GM12875 (cell line): ENCODE measurements at regions not wholly inside any gene's neighbourhood (a gene's known extent, or its start where the extent isn't known, plus 50 kb on each side); places are given as distances from the start of the nearest gene placed in this dataset.

Source experiments
- H3K4me3 ChIP-seq: one replicate; pipeline ENCODE4 v1.5.1; 2011; ENCODE audit warnings: low read depth, low read length, control low read depth
- CTCF ChIP-seq: IDR thresholded peaks from 2 replicates; pipeline ENCODE4 v1.5.1; 2011; ENCODE audit warnings: low read depth, mild to moderate bottlenecking, control low read depth, inconsistent platforms, low read length, moderate library complexity, borderline replicate concordance; ENCODE audit not compliant: insufficient read depth

GRCh38 chr5:93916872-93917271 lies 175.5 kb upstream of the POU5F2 start:
- H3K4me3 ChIP-seq: no peak overlapping the region

GRCh38 chr5:93915142-93915553 lies 173.7 kb upstream of the POU5F2 start:
- peak; percentile 21; the same call in 1 of the 2 replicates for TF ChIP-seq CTCF
- no peak overlapping the region for H3K4me3 ChIP-seq

More at GRCh38 chr5:93916872-93917271, 175.5 kb upstream of the POU5F2 start:
- TF ChIP-seq CTCF: no peak

- H3K4me3 ChIP-seq: no peak overlapping the region
- no peak for TF ChIP-seq CTCF
These were observed 170.2 kb upstream of the POU5F2 start for GRCh38 chr5:93911609-93912008.

GRCh38 chr5:93909356-93909755 lies 168.0 kb upstream of the POU5F2 start:
- no peak for TF ChIP-seq CTCF
- H3K4me3 ChIP-seq: no peak overlapping the region

GRCh38 chr5:93904917-93905316 lies 163.5 kb upstream of the POU5F2 start:
- H3K4me3 ChIP-seq: no peak overlapping the region
- TF ChIP-seq CTCF: no peak

- no peak overlapping the region for H3K4me3 ChIP-seq
- no peak for TF ChIP-seq CTCF
These were observed 160.9 kb upstream of the POU5F2 start for GRCh38 chr5:93902288-93902687.

GRCh38 chr5:93899026-93899600 lies 157.7 kb upstream of the POU5F2 start:
- peak; percentile 29; the same call in 1 of the 2 replicates for TF ChIP-seq CTCF
- no peak overlapping the region for H3K4me3 ChIP-seq
